Neuron (in vitro differentiated cells): ENCODE measurements at regions not wholly inside any gene's neighbourhood (a gene's known extent, or its start where the extent isn't known, plus 50 kb on each side); places are given as distances from the start of the nearest gene placed in this dataset.
"Not testable (repeated sequence)": the region's sequence is repeated elsewhere in the genome, so short reads cannot be mapped to it uniquely, and the experiment has no call there.

ENCODE experiments used
- H2AFZ ChIP-seq: one replicate; pipeline ENCODE4 v1.6.1; 2013; ENCODE audit warnings: low read depth, mild to moderate bottlenecking, inconsistent platforms, low read length, moderate library complexity
- H3K27me3 ChIP-seq: one replicate; pipeline ENCODE4 v1.6.1; 2013; ENCODE audit warnings: low read length; ENCODE audit not compliant: insufficient read depth
- H3K36me3 ChIP-seq: one replicate; pipeline ENCODE4 v1.6.1; 2013; ENCODE audit warnings: low read length; ENCODE audit not compliant: insufficient read depth
- H3K4me1 ChIP-seq: one replicate; pipeline ENCODE4 v1.6.1; 2013; ENCODE audit warnings: low read length; ENCODE audit not compliant: insufficient read depth
- H3K4me3 ChIP-seq: 2 replicates; pipeline ENCODE4 v1.5.1; 2013; ENCODE audit warnings: mild to moderate bottlenecking, low read length, moderate library complexity
- H3K9me3 ChIP-seq: one replicate; pipeline ENCODE4 v1.6.1; 2013; ENCODE audit warnings: low read length

DNA sequence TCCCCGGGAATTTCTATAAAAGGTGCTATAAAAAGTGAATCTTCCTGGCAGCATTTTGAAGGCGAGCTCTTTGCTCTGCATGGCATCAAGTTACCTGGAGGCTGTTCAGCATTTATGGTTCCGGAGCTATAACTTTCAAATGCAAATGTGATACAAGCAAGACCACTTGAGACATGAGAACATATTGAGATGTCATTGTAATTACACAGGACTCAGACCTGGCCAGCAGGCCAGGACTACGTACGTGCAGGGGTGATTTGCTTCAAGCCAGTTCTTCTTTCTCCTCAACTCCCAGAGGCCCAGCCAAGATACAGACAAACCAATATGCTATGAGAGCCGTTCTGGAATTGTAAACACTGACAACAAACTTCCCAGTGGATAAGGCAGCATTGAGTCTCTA is 227.4 kb upstream of the FAT3 start:
- Histone ChIP-seq H3K9me3 (no peaks in the 10 kb centered on the region), H3K36me3 (no peaks in the 10 kb centered on the region), H3K4me1 (no peaks in the 10 kb centered on the region), H3K4me3 (no peak overlapping the region), H3K27me3 (no peaks in the 10 kb centered on the region), H2AFZ (no peak overlapping the region)

- no peaks in the 10 kb centered on the region for H3K9me3 ChIP-seq
- H2AFZ ChIP-seq = no peak overlapping the region
- H3K27me3 ChIP-seq = no peaks in the 10 kb centered on the region
- H3K36me3 ChIP-seq = no peaks in the 10 kb centered on the region
- H3K4me3 ChIP-seq = no peak overlapping the region
- H3K4me1 ChIP-seq = no peaks in the 10 kb centered on the region
Observed at GRCh38 chr11:91996526-91996925, 228.1 kb upstream of the FAT3 start.

GRCh38 chr11:91988443-91988842 is 236.2 kb upstream of the FAT3 start:
- not testable (repeated sequence) for H3K4me1 ChIP-seq

DNA sequence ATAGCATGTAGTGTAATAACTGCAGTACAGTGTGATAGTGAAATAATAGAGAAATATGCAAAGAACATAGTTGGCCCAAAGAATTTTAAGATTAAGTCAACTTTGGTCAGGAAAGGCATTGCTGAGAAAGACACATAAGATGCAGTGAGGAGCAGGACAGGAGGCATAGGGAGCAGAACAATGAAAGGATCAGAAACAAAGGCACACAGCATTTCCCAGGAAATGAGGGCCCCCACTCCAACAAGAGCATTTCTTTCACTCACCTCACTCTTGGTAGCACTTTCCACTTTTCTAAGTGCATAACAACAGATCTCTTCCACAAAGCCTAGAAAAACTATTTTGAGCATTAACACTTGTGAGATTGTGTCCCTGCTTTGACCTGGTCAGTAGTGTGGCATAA is 238.4 kb upstream of the FAT3 start:
- Histone ChIP-seq H3K4me3 (no peak overlapping the region), H2AFZ (no peak overlapping the region), H3K4me1 (peaks cover 6% of the 10 kb centered on the region), H3K27me3 (peaks cover 2% of the 10 kb centered on the region), H3K36me3 (no peaks in the 10 kb centered on the region), H3K9me3 (no peaks in the 10 kb centered on the region)

More at GRCh38 chr11:91988443-91988842, 236.2 kb upstream of the FAT3 start:
- not testable (repeated sequence) for H3K9me3 ChIP-seq, H3K27me3 ChIP-seq, H2AFZ ChIP-seq, H3K4me3 ChIP-seq, H3K36me3 ChIP-seq

DNA sequence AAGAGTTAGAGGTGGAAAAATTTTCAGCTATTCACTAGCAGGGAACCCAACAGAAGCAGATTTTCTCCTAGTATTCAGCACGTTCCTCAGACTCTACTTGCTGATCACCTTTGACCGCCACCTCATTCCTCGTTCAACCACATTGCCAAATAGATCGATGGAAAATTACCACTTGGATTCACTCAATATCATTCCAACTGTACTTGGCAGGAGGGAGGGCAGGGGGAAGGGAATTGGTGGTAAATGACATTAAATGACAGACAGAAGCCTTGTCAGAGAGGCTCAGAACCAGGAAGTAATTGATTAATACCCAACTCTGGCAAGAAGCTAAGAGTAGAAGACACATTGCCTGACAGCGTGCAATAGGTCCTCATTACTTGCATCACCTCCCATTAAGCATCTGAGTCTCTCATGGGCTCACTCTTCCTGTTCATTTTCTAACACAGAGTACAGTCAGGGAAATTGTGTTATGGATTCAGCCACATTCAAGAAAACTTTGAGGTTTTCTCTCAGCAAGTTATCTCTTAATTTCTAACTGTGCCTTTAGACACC is 240.5 kb upstream of the FAT3 start:
- Histone ChIP-seq H2AFZ (no peak overlapping the region), H3K4me3 (no peak overlapping the region), H3K9me3 (no peaks in the 10 kb centered on the region), H3K36me3 (no peaks in the 10 kb centered on the region), H3K4me1 (peaks cover 6% of the 10 kb centered on the region), H3K27me3 (no peaks in the 10 kb centered on the region)

- Histone ChIP-seq H3K4me3 (no peak overlapping the region), H3K9me3 (no peaks in the 10 kb centered on the region), H3K27me3 (no peaks in the 10 kb centered on the region), H3K36me3 (no peaks in the 10 kb centered on the region), H2AFZ (no peak overlapping the region), H3K4me1 (peaks cover 6% of the 10 kb centered on the region)
Observed at GRCh38 chr11:91981995-91982394, 242.6 kb upstream of the FAT3 start.

- Histone ChIP-seq H3K9me3 (no peaks in the 10 kb centered on the region), H2AFZ (no peak overlapping the region), H3K4me1 (peaks cover 6% of the 10 kb centered on the region), H3K36me3 (no peaks in the 10 kb centered on the region), H3K27me3 (no peaks in the 10 kb centered on the region), H3K4me3 (no peak overlapping the region)
Observed at GRCh38 chr11:91979775-91980174, 244.8 kb upstream of the FAT3 start.

DNA sequence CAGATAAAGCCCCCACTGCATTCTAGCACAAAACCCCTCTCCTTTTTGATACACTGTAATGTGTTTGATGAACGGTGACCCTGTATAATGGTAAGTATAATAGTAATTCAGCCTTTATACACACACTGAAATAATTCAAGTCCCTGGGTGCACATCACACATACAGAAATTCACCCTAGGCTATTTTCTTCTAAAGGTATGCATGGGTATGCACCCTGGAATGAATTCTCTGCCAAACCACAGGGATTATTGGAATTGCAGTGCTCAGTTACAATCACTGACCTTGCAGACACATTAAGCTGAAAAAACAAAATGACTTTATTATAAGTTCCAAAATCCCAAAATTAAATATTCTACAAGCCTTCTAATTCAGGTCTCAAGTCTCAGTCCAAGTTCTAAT is 245.9 kb upstream of the FAT3 start:
- H3K9me3 ChIP-seq = no peaks in the 10 kb centered on the region
- H2AFZ ChIP-seq = no peak overlapping the region
- peaks cover 3% of the 10 kb centered on the region for H3K4me1 ChIP-seq
- no peak overlapping the region for H3K4me3 ChIP-seq
- H3K27me3 ChIP-seq = no peaks in the 10 kb centered on the region
- H3K36me3 ChIP-seq = no peaks in the 10 kb centered on the region

- Histone ChIP-seq H3K9me3 (no peaks in the 10 kb centered on the region), H3K36me3 (no peaks in the 10 kb centered on the region), H3K4me1 (peaks cover 4% of the 10 kb centered on the region), H3K4me3 (no peak overlapping the region), H3K27me3 (no peaks in the 10 kb centered on the region), H2AFZ (no peak overlapping the region)
Observed at GRCh38 chr11:91972665-91973266, 251.9 kb upstream of the FAT3 start.

GRCh38 chr11:91970624-91971023 is 254.0 kb upstream of the FAT3 start:
- Histone ChIP-seq H3K27me3 (no peaks in the 10 kb centered on the region), H3K9me3 (no peaks in the 10 kb centered on the region), H3K4me1 (peaks cover 4% of the 10 kb centered on the region), H2AFZ (no peak overlapping the region), H3K4me3 (no peak overlapping the region), H3K36me3 (no peaks in the 10 kb centered on the region)

GRCh38 chr11:91969486-91969885 is 255.1 kb upstream of the FAT3 start:
- no peaks in the 10 kb centered on the region for H3K27me3 ChIP-seq
- H3K4me1 ChIP-seq = peaks cover 4% of the 10 kb centered on the region
- H3K4me3 ChIP-seq = no peak overlapping the region
- no peak overlapping the region for H2AFZ ChIP-seq
- no peaks in the 10 kb centered on the region for H3K9me3 ChIP-seq
- H3K36me3 ChIP-seq = no peaks in the 10 kb centered on the region

- H3K36me3 ChIP-seq = no peaks in the 10 kb centered on the region
- H3K4me3 ChIP-seq = no peak overlapping the region
- H3K4me1 ChIP-seq = peaks cover 1% of the 10 kb centered on the region
- no peaks in the 10 kb centered on the region for H3K9me3 ChIP-seq
- H2AFZ ChIP-seq = no peak overlapping the region
- H3K27me3 ChIP-seq = no peaks in the 10 kb centered on the region
Observed at GRCh38 chr11:91967691-91968045, 256.9 kb upstream of the FAT3 start.

GRCh38 chr11:91967026-91967690 is 257.5 kb upstream of the FAT3 start:
- Histone ChIP-seq H3K36me3 (no peaks in the 10 kb centered on the region), H3K4me3 (no peak overlapping the region), H3K27me3 (no peaks in the 10 kb centered on the region), H3K4me1 (no peaks in the 10 kb centered on the region), H3K9me3 (no peaks in the 10 kb centered on the region), H2AFZ (no peak overlapping the region)

GRCh38 chr11:91966368-91966767 is 258.2 kb upstream of the FAT3 start:
- Histone ChIP-seq H3K27me3 (no peaks in the 10 kb centered on the region), H3K9me3 (no peaks in the 10 kb centered on the region), H3K4me1 (no peaks in the 10 kb centered on the region), H3K4me3 (no peak overlapping the region), H3K36me3 (no peaks in the 10 kb centered on the region), H2AFZ (no peak overlapping the region)
